ENCODE measurements at regions not wholly inside any gene's neighbourhood (a gene's known extent, or its start where the extent isn't known, plus 50 kb on each side); places are given as distances from the start of the nearest gene placed in this dataset.

GRCh38 chr6:3659748-3660147 lies 91.8 kb downstream of the PXDC1 start:
- DNase-seq (no peak), ATAC-seq (no peak)
- Histone ChIP-seq H3K27ac (no peak overlapping the region), H3K36me3 (replicated peaks in 1 of 2; ENCODE audit: insufficient read depth in 1 of 2, low read depth in 2 of 2) (no peaks in the 10 kb centered on the region), H3K4me1 (no peaks in the 10 kb centered on the region), H3K9me3 (no peaks in the 10 kb centered on the region), H3K27me3 (no peaks in the 10 kb centered on the region), H3K4me3 (no peak overlapping the region)
- intact Hi-C loops (cut with DNase I), result no loop called here
- WGBS, 2 donors, result 88 to 89% methylated on average over 6 of the region's 6 CpGs
- TF ChIP-seq POLR2A (IDR thresholded peaks at IDR 0.05), result no peak
- TF ChIP-seq, protein P1, sequence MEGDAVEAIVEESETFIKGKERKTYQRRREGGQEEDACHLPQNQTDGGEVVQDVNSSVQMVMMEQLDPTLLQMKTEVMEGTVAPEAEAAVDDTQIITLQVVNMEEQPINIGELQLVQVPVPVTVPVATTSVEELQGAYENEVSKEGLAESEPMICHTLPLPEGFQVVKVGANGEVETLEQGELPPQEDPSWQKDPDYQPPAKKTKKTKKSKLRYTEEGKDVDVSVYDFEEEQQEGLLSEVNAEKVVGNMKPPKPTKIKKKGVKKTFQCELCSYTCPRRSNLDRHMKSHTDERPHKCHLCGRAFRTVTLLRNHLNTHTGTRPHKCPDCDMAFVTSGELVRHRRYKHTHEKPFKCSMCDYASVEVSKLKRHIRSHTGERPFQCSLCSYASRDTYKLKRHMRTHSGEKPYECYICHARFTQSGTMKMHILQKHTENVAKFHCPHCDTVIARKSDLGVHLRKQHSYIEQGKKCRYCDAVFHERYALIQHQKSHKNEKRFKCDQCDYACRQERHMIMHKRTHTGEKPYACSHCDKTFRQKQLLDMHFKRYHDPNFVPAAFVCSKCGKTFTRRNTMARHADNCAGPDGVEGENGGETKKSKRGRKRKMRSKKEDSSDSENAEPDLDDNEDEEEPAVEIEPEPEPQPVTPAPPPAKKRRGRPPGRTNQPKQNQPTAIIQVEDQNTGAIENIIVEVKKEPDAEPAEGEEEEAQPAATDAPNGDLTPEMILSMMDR (IDR thresholded peaks at IDR 0.05), result no peak

- no peak overlapping the region for H3K27ac ChIP-seq
- TF ChIP-seq, protein P1 (IDR thresholded peaks at IDR 0.05), result no peak
- no peak for TF ChIP-seq POLR2A (IDR thresholded peaks at IDR 0.05)
- H3K4me1 ChIP-seq, result no peaks in the 10 kb centered on the region
- H3K9me3 ChIP-seq, result no peaks in the 10 kb centered on the region
- 89 to 94% methylated on average over 5 of the region's 5 CpGs for WGBS, 2 donors
- no peaks in the 10 kb centered on the region for H3K27me3 ChIP-seq
- intact Hi-C loops (cut with DNase I), result no loop called here
- no peak for DNase-seq
- H3K36me3 ChIP-seq (replicated peaks in 1 of 2; ENCODE audit: insufficient read depth in 1 of 2, low read depth in 2 of 2), result no peaks in the 10 kb centered on the region
- no peak for ATAC-seq
- no peak overlapping the region for H3K4me3 ChIP-seq
These were observed 95.4 kb downstream of the PXDC1 start for GRCh38 chr6:3656076-3656475.

GRCh38 chr6:3654898-3655297 lies 96.6 kb downstream of the PXDC1 start:
- 42 to 62% methylated on average over 4 of the region's 4 CpGs for WGBS, 2 donors
- intact Hi-C loops (cut with DNase I), result no loop called here
- Histone ChIP-seq H3K4me1 (no peaks in the 10 kb centered on the region), H3K9me3 (no peaks in the 10 kb centered on the region), H3K4me3 (no peak overlapping the region), H3K36me3 (replicated peaks in 1 of 2; ENCODE audit: insufficient read depth in 1 of 2, low read depth in 2 of 2) (no peaks in the 10 kb centered on the region), H3K27me3 (no peaks in the 10 kb centered on the region), H3K27ac (no peak overlapping the region)
- DNase-seq (no peak), ATAC-seq (no peak)
- no peak for TF ChIP-seq POLR2A (IDR thresholded peaks at IDR 0.05)
- TF ChIP-seq, protein P1 (IDR thresholded peaks at IDR 0.05), result no peak

DNA sequence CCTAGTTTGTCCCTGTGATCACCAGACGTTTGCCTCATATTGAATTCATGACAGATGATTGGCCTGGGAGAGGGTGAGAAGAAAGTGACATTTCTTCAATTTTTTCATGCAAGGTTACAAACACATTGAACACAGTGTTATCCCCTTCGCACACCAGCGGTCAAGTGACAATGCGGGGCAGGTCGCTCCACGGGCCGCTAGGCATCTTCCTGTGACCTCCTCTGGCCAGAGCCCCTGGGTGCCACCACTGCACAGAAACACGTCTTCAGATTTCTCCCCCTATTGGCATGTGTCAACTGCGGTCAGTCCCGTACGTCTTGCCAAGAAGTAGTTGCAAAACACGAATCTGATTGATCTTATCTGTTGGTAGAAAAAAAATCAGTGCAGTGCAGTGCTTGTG lies 97.1 kb downstream of the PXDC1 start:
- Histone ChIP-seq H3K27ac (no peak overlapping the region), H3K36me3 (replicated peaks in 1 of 2; ENCODE audit: insufficient read depth in 1 of 2, low read depth in 2 of 2) (no peaks in the 10 kb centered on the region), H3K9me3 (no peaks in the 10 kb centered on the region), H3K4me1 (no peaks in the 10 kb centered on the region), H3K27me3 (no peaks in the 10 kb centered on the region), H3K4me3 (no peak overlapping the region)
- 80 to 83% methylated on average over 12 of the region's 12 CpGs for WGBS, 2 donors
- intact Hi-C loops (cut with DNase I), result no loop called here
- ATAC-seq, result no peak
- no peak for DNase-seq
- no peak for TF ChIP-seq POLR2A (IDR thresholded peaks at IDR 0.05)
- TF ChIP-seq, protein P1 (IDR thresholded peaks at IDR 0.05), result no peak

DNA sequence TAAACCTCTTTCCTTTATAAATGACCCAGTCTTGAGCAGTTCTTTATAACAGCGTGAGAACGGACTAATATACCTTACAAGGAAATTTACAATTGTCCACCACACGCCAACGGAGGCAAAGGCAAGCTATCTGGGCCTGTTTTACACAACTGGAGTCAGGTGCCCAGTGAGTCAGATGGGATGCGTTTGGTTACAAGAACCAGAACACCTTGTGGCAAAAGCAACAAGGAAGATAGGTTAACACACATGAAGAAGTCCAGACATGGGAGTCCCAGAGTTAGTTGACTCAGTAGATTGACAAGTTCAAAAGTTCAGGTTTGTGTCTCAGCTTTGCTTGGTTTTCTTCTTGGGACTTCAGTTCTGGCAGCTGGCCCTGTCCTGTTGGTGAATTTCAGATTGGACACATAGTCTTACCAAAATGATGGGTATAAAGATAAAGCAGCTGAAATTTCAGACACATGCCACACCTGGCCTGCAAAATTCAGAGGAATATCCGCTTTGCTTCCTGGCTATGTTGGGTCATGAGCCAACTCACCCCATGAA lies 97.9 kb downstream of the PXDC1 start:
- H3K4me3 ChIP-seq, result no peak overlapping the region
- H3K27me3 ChIP-seq, result no peaks in the 10 kb centered on the region
- 92 to 93% methylated on average over 6 of the region's 6 CpGs for WGBS, 2 donors
- H3K4me1 ChIP-seq, result no peaks in the 10 kb centered on the region
- no peaks in the 10 kb centered on the region for H3K9me3 ChIP-seq
- ATAC-seq (no peak), DNase-seq (no peak)
- intact Hi-C loops (cut with DNase I), result no loop called here
- H3K36me3 ChIP-seq (replicated peaks in 1 of 2; ENCODE audit: insufficient read depth in 1 of 2, low read depth in 2 of 2), result no peaks in the 10 kb centered on the region
- TF ChIP-seq, protein P1 (IDR thresholded peaks at IDR 0.05), result no peak
- TF ChIP-seq POLR2A (IDR thresholded peaks at IDR 0.05), result no peak
- H3K27ac ChIP-seq, result no peak overlapping the region
